Breast epithelium (tissue), 3 donors: ENCODE measurements at regions not wholly inside any gene's neighbourhood (a gene's known extent, or its start where the extent isn't known, plus 50 kb on each side); places are given as distances from the start of the nearest gene placed in this dataset.

Experiments used
- POLR2AphosphoS5 ChIP-seq, 3 donors: sonication (generic); formaldehyde crosslinking; IDR thresholded peaks; one replicate each; pipeline ENCODE4 v1.6.1; 2017; ENCODE audit warnings: antibody characterized with exemption in 3 of 3
- TF ChIP-seq, protein P1 (sequence below), 3 donors: fragments of 450-650 bp; IDR thresholded peaks; one replicate each; pipeline ENCODE4 v1.5.1; 2016 to 2017; ENCODE audit warnings: antibody characterized with exemption in 3 of 3, mild to moderate bottlenecking in 3 of 3, moderate library complexity in 3 of 3

- TF ChIP-seq, protein P1, sequence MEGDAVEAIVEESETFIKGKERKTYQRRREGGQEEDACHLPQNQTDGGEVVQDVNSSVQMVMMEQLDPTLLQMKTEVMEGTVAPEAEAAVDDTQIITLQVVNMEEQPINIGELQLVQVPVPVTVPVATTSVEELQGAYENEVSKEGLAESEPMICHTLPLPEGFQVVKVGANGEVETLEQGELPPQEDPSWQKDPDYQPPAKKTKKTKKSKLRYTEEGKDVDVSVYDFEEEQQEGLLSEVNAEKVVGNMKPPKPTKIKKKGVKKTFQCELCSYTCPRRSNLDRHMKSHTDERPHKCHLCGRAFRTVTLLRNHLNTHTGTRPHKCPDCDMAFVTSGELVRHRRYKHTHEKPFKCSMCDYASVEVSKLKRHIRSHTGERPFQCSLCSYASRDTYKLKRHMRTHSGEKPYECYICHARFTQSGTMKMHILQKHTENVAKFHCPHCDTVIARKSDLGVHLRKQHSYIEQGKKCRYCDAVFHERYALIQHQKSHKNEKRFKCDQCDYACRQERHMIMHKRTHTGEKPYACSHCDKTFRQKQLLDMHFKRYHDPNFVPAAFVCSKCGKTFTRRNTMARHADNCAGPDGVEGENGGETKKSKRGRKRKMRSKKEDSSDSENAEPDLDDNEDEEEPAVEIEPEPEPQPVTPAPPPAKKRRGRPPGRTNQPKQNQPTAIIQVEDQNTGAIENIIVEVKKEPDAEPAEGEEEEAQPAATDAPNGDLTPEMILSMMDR (IDR thresholded peaks at IDR 0.05) = no peak
- no peak for TF ChIP-seq POLR2AphosphoS5 (IDR thresholded peaks at IDR 0.05)
Measured at GRCh38 chr3:152123457-152123856, 145.3 kb upstream of the MBNL1 start.
